ENCODE measurements at regions not wholly inside any gene's neighbourhood (a gene's known extent, or its start where the extent isn't known, plus 50 kb on each side); places are given as distances from the start of the nearest gene placed in this dataset.

DNA sequence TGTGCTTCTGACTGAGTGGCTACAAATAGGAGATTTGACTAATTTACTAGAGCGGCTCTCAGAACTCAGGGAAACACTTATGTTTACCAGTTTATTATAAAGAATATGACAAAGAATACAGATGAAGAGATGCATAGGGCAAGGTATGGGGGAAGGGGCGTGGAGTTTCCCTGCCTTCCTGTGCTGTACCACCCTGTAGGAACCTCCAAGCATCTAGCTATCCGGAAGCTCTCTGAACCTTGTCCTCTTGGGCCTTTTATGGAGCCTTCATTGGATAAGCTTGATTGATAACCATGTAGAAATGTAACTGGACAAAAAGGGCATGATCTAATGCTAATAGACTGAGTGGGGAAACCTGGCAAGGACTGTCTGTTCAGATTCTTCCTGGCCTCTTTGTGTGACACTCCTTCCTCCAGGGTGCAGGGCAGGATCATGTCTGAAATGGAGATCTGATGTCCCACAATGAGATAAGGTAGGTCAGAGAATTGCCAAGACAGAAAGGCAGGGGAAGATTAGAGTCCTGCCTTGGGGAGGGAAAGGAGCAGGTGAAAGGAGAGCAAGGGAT, 101.8 kb upstream of the NPAS2 start:
- no peak overlapping the region for H3K4me3 ChIP-seq (replicated peaks in 1 of 2; ENCODE audit: low read depth in 2 of 2, low read length in 2 of 2)
- TF ChIP-seq, protein P1, sequence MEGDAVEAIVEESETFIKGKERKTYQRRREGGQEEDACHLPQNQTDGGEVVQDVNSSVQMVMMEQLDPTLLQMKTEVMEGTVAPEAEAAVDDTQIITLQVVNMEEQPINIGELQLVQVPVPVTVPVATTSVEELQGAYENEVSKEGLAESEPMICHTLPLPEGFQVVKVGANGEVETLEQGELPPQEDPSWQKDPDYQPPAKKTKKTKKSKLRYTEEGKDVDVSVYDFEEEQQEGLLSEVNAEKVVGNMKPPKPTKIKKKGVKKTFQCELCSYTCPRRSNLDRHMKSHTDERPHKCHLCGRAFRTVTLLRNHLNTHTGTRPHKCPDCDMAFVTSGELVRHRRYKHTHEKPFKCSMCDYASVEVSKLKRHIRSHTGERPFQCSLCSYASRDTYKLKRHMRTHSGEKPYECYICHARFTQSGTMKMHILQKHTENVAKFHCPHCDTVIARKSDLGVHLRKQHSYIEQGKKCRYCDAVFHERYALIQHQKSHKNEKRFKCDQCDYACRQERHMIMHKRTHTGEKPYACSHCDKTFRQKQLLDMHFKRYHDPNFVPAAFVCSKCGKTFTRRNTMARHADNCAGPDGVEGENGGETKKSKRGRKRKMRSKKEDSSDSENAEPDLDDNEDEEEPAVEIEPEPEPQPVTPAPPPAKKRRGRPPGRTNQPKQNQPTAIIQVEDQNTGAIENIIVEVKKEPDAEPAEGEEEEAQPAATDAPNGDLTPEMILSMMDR (IDR thresholded peaks at IDR 0.05; ENCODE audit: low read depth, low read length): no peak
- DNase-seq (ENCODE audit: low read depth in 2 of 2): no peak

DNA sequence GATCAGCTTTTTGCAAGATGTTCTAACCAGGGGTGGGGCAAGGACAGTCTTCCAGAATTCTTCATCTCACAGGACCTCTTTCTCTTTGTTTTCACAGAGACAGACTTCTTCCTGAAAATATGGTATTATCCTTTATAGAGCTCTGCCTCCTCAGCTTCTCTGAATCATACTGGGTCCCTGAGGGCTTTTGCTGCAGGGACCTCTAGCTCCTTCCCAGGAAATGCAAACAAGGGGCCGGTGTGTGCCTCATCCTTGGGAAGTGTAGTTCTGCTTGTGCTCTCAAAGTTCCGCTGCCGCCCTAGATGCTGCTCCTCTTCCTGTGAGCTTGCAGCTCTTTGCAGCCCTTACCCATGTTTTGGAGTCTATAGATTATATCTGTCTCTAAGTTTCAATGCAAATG, 99.5 kb upstream of the NPAS2 start:
- DNase-seq (ENCODE audit: low read depth in 2 of 2): peak in 1 of 2 donors; percentile 58
- no peak overlapping the region for H3K4me3 ChIP-seq (replicated peaks in 1 of 2; ENCODE audit: low read depth in 2 of 2, low read length in 2 of 2)
- TF ChIP-seq, protein P1 (IDR thresholded peaks at IDR 0.05; ENCODE audit: low read depth, low read length): no peak

DNA sequence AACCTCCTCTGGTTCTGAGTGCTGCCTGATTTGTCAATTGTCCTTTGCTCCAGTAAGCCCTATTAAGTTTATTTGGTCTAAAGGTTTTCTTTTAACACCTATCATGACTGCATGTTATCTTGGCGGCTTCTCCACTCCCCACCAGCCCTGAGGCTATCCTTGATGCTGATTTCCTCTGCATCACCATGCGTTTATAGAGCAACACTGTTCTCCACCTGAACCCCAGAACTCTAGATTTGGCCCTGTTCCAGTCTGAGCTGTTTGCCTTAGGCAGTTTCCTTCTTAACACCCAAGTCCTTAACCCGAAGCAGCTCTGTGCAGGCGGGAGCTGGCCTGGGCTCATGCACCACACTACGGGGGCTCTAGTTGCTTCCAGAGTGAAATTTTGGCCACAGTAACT, 98.2 kb upstream of the NPAS2 start:
- TF ChIP-seq, protein P1 (IDR thresholded peaks at IDR 0.05; ENCODE audit: low read depth, low read length): no peak
- H3K4me3 ChIP-seq (replicated peaks in 1 of 2; ENCODE audit: low read depth in 2 of 2, low read length in 2 of 2): no peak overlapping the region
- no peak for DNase-seq (ENCODE audit: low read depth in 2 of 2)

DNA sequence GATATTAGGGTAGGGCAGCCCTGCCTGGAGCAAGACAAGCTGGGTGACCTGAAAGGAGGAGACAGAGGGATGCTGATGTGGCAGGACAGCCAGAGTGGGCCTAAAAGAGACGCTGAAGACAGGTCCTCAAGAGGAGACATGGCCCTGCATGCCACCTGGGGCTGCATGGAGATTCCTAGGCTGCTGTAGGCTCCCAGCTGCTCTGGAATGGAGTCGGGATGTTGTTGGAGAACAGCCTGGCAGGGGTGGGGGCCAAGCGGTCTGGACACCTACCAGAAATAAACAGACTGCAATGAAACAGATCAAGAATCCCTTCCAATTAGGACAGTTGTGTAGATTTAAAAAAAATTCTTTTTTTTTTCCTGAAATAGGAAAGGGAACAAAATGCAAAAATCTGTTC, 97.8 kb upstream of the NPAS2 start:
- no peak overlapping the region for H3K4me3 ChIP-seq (replicated peaks in 1 of 2; ENCODE audit: low read depth in 2 of 2, low read length in 2 of 2)
- DNase-seq (ENCODE audit: low read depth in 2 of 2): no peak
- TF ChIP-seq, protein P1 (IDR thresholded peaks at IDR 0.05; ENCODE audit: low read depth, low read length): no peak

DNA sequence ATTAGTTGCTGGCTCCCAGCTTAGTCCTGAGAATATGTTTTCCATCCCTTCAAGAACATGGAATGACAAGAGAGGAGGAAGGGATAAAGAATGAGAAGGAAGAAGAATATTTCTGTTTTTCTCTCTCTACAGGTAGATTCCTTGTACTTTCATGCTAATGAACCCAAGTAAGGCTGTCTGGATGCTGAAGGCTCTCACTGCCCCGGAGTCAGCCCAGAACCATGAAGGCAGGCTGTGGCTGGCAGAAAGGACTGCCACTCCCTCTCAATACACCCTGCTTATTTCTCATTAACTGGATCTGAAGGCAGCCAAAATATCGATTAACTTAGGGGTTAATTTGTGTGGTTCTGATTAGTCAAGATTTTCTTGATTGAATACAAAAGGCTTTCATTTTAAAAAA, 93.1 kb upstream of the NPAS2 start:
- DNase-seq (ENCODE audit: low read depth in 2 of 2): no peak
- no peak overlapping the region for H3K4me3 ChIP-seq (replicated peaks in 1 of 2; ENCODE audit: low read depth in 2 of 2, low read length in 2 of 2)
- TF ChIP-seq, protein P1 (IDR thresholded peaks at IDR 0.05; ENCODE audit: low read depth, low read length): no peak

DNA sequence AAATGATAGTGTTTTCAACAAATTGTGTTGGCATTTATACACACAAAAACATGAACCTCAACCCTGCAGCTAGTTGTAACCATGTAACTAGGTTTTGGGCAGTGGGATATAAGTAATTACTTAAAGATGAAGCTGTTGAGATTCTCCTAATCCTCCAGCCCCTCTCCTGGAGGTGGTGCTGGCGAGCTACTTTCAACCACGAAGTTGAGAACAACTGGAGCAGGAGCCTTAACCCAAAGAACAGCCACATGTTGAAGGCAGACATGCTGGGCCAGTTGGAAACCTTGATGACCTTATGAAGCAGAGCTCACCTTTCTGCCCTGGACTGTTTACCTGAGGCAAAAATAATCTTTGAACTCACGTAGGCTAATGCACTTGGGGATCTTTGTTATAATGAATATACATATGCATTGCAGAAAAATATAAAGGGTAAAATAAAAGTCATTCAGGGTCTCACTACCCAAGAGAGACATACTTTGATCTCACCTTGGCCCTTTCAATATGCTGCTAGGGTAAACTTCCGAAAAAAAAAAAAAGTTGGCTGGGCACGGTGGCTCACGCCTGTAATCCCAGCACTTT, 89.6 kb upstream of the NPAS2 start:
- no peak overlapping the region for H3K4me3 ChIP-seq (replicated peaks in 1 of 2; ENCODE audit: low read depth in 2 of 2, low read length in 2 of 2)
- TF ChIP-seq, protein P1 (IDR thresholded peaks at IDR 0.05; ENCODE audit: low read depth, low read length): peak; percentile 90
- peak; percentile 88 to 92 for DNase-seq (ENCODE audit: low read depth in 2 of 2)

DNA sequence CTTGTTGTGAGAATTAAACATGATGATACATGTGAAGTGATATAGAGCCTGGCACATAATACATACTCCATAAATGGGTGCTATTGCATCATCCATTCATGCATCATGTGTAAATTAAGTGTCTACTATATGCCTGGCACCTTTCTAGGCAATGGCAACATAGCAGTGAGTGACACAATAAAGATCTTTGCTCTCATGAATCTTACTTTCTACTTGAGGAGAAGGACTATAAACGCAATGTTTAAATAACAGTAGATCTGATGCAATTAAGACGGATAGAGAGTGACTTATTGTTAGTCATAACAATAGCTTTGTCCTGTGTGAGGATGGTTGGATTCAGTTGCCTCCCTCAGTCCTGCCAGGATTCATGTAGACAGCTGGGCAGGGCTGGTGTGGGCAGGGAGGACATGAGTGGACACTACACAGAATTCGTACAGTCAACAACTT, 88.4 kb upstream of the NPAS2 start:
- no peak overlapping the region for H3K4me3 ChIP-seq (replicated peaks in 1 of 2; ENCODE audit: low read depth in 2 of 2, low read length in 2 of 2)
- peak; percentile 49 to 95 for DNase-seq (ENCODE audit: low read depth in 2 of 2)
- TF ChIP-seq, protein P1 (IDR thresholded peaks at IDR 0.05; ENCODE audit: low read depth, low read length): no peak
